ENCODE measurements at regions not wholly inside any gene's neighbourhood (a gene's known extent, or its start where the extent isn't known, plus 50 kb on each side); places are given as distances from the start of the nearest gene placed in this dataset.

GRCh38 chr15:87433871-87434270 lies 822.7 kb downstream of the NTRK3 start:
- TF ChIP-seq CTCF (IDR thresholded peaks at IDR 0.05) = no peak
- no peak for TF ChIP-seq POLR2A (IDR thresholded peaks at IDR 0.05)

Data from body of pancreas (tissue), 4 donors.